ENCODE measurements at regions not wholly inside any gene's neighbourhood (a gene's known extent, or its start where the extent isn't known, plus 50 kb on each side); places are given as distances from the start of the nearest gene placed in this dataset.

DNA sequence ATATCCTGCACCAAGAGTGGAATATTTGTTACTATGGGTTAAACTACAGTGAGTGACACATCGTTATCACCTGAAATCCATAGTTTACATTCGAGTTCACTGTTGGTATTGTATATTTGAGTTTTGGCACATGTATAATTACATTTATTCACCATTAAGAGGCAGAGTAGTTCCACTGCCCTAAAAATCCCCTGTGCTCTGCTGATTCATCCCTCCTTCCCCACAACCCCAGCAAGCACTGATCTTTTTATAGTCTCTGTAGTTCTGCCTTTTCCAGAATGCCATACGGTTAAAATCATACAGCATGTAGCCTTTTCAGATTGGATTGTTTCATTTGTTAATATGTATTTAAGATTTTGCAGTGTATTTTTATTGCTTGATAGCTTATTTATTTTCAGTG is 495.2 kb downstream of the DIRAS2 start:
- Histone ChIP-seq H3K27ac (ENCODE audit: low read length) (no peak overlapping the region), H2AFZ (ENCODE audit: low read depth, low read length) (no peak overlapping the region), H3K9me2 (ENCODE audit: insufficient read depth, low read length) (no peaks in the 10 kb centered on the region), H3K36me3 (ENCODE audit: insufficient read depth, low read length) (no peaks in the 10 kb centered on the region), H3K79me2 (replicated peaks; ENCODE audit: insufficient read depth, low read length) (no peaks in the 10 kb centered on the region), H4K20me1 (ENCODE audit: insufficient read depth) (no peaks in the 10 kb centered on the region), H3K27me3 (ENCODE audit: insufficient read depth, low read depth, low read length) (no peaks in the 10 kb centered on the region), H3F3A (ENCODE audit: insufficient read depth, low read length, poor library complexity, severe bottlenecking) (no peaks in the 10 kb centered on the region), H3K9ac (ENCODE audit: low read length) (no peak overlapping the region), H3K9me3 (ENCODE audit: low read length) (peaks cover 2% of the 10 kb centered on the region), H3K4me3 (ENCODE audit: low read length) (no peak overlapping the region), H3K4me2 (ENCODE audit: low read length) (no peak overlapping the region)
- TF ChIP-seq, protein P1, sequence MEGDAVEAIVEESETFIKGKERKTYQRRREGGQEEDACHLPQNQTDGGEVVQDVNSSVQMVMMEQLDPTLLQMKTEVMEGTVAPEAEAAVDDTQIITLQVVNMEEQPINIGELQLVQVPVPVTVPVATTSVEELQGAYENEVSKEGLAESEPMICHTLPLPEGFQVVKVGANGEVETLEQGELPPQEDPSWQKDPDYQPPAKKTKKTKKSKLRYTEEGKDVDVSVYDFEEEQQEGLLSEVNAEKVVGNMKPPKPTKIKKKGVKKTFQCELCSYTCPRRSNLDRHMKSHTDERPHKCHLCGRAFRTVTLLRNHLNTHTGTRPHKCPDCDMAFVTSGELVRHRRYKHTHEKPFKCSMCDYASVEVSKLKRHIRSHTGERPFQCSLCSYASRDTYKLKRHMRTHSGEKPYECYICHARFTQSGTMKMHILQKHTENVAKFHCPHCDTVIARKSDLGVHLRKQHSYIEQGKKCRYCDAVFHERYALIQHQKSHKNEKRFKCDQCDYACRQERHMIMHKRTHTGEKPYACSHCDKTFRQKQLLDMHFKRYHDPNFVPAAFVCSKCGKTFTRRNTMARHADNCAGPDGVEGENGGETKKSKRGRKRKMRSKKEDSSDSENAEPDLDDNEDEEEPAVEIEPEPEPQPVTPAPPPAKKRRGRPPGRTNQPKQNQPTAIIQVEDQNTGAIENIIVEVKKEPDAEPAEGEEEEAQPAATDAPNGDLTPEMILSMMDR (IDR thresholded peaks at IDR 0.05; ENCODE audit: poor library complexity, severe bottlenecking), result no peak
- TF ChIP-seq RAD21 (conservative IDR thresholded peaks at IDR 0.05), result no peak
- no peak for TF ChIP-seq POLR2AphosphoS5 (IDR thresholded peaks at IDR 0.05)
- TF ChIP-seq EZH2 (IDR thresholded peaks at IDR 0.05; ENCODE audit: borderline replicate concordance, insufficient read depth, low read length, poor library complexity, severe bottlenecking), result no peak
- no peak for TF ChIP-seq TAF1 (IDR thresholded peaks at IDR 0.05; ENCODE audit: low read depth)
- TF ChIP-seq EP300 (conservative IDR thresholded peaks at IDR 0.05; ENCODE audit: poor library complexity, severe bottlenecking), result no peak
- no peak for TF ChIP-seq SMC3 (conservative IDR thresholded peaks at IDR 0.05; ENCODE audit: poor library complexity)
- TF ChIP-seq REST (IDR thresholded peaks at IDR 0.05; ENCODE audit: borderline replicate concordance), result no peak
- no peak for TF ChIP-seq MXI1 (conservative IDR thresholded peaks at IDR 0.05; ENCODE audit: poor library complexity, severe bottlenecking)

DNA sequence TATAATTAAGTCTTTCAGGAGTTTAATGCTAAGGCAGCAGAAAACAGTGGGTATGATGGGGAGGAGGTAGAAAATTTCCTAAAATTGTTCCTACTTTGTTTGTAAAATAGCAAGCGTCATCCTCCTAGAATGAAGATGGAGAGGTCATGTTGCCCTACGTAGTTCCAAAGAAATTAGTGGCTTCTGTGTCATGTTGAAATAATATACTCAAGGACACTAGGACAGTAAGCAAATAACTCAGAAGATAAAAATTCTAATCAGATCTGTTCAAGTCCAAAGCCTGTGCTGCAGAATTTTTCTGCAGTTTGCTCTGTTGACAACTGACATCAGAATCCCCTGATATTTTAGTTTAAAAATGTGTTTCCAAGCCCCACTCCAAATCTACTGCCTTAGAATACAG is 486.3 kb downstream of the DIRAS2 start:
- Histone ChIP-seq H3K9me3 (ENCODE audit: low read length) (no peaks in the 10 kb centered on the region), H3K27me3 (ENCODE audit: insufficient read depth, low read depth, low read length) (no peaks in the 10 kb centered on the region), H4K20me1 (ENCODE audit: insufficient read depth) (no peaks in the 10 kb centered on the region), H3K9ac (ENCODE audit: low read length) (no peak overlapping the region), H3K9me2 (ENCODE audit: insufficient read depth, low read length) (no peaks in the 10 kb centered on the region), H3K79me2 (replicated peaks; ENCODE audit: insufficient read depth, low read length) (no peaks in the 10 kb centered on the region), H3K4me3 (ENCODE audit: low read length) (no peak overlapping the region), H3K4me2 (ENCODE audit: low read length) (no peak overlapping the region), H3F3A (ENCODE audit: insufficient read depth, low read length, poor library complexity, severe bottlenecking) (no peaks in the 10 kb centered on the region), H2AFZ (ENCODE audit: low read depth, low read length) (no peak overlapping the region), H3K36me3 (ENCODE audit: insufficient read depth, low read length) (no peaks in the 10 kb centered on the region), H3K27ac (ENCODE audit: low read length) (no peak overlapping the region)
- TF ChIP-seq, protein P1 (IDR thresholded peaks at IDR 0.05; ENCODE audit: poor library complexity, severe bottlenecking), result no peak
- TF ChIP-seq EZH2 (IDR thresholded peaks at IDR 0.05; ENCODE audit: borderline replicate concordance, insufficient read depth, low read length, poor library complexity, severe bottlenecking), result no peak
- TF ChIP-seq REST (IDR thresholded peaks at IDR 0.05; ENCODE audit: borderline replicate concordance), result no peak
- TF ChIP-seq RAD21 (conservative IDR thresholded peaks at IDR 0.05), result no peak
- TF ChIP-seq SMC3 (conservative IDR thresholded peaks at IDR 0.05; ENCODE audit: poor library complexity), result no peak
- TF ChIP-seq TAF1 (IDR thresholded peaks at IDR 0.05; ENCODE audit: low read depth), result no peak
- TF ChIP-seq EP300 (conservative IDR thresholded peaks at IDR 0.05; ENCODE audit: poor library complexity, severe bottlenecking), result no peak
- TF ChIP-seq POLR2AphosphoS5 (IDR thresholded peaks at IDR 0.05), result no peak
- no peak for TF ChIP-seq MXI1 (conservative IDR thresholded peaks at IDR 0.05; ENCODE audit: poor library complexity, severe bottlenecking)
